ENCODE measurements at regions not wholly inside any gene's neighbourhood (a gene's known extent, or its start where the extent isn't known, plus 50 kb on each side); places are given as distances from the start of the nearest gene placed in this dataset.

GRCh38 chr3:7875925-7876324 is 625.7 kb upstream of the LMCD1 start:
- no peak overlapping the region for H3K4me3 ChIP-seq (ENCODE audit: insufficient read depth, low read depth, low read length)
- in situ Hi-C loops (cut with MboI; ENCODE audit: low sequenced_read_pairs) (no loop called here), dilution Hi-C loops (cut with HindIII; ENCODE audit: low sequenced_read_pairs, unreplicated experiment) (no loop called here), intact Hi-C loops (cut with micrococcal nuclease) (no loop called here)
- CTCF ChIA-PET = no interaction called here
- no peak overlapping the region for H3K14ac ChIP-seq (replicated peaks; ENCODE audit: low read depth, low read length)
- H3K9me1 ChIP-seq (ENCODE audit: insufficient read depth, low read length) = no peaks in the 10 kb centered on the region
- H3K4me1 ChIP-seq (ENCODE audit: control insufficient read depth, insufficient read depth, low read length) = no peaks in the 10 kb centered on the region
- TF ChIP-seq NFE2L2 (IDR thresholded peaks at IDR 0.05; ENCODE audit: low read depth, low read length) (no peak), RAD21 (IDR thresholded peaks at IDR 0.05; ENCODE audit: low read length) (no peak), MAZ (IDR thresholded peaks at IDR 0.05; ENCODE audit: borderline replicate concordance, low read depth, low read length) (no peak), RFX5 (IDR thresholded peaks at IDR 0.05; ENCODE audit: low read depth, low read length) (no peak), CHD1 (IDR thresholded peaks at IDR 0.05; ENCODE audit: low read depth, low read length) (no peak), MAFK (IDR thresholded peaks at IDR 0.05; ENCODE audit: low read depth, low read length) (no peak), SMC3 (IDR thresholded peaks at IDR 0.05; ENCODE audit: low read depth, low read length) (no peak), CTCF (conservative IDR thresholded peaks at IDR 0.05; ENCODE audit: low read depth, low read length) (no peak), ELK1 (IDR thresholded peaks at IDR 0.05; ENCODE audit: borderline replicate concordance, low read depth, low read length) (no peak), RCOR1 (IDR thresholded peaks at IDR 0.05; ENCODE audit: insufficient replicate concordance, low read length) (no peak), CEBPB (IDR thresholded peaks at IDR 0.05; ENCODE audit: low read depth, low read length) (no peak), MXI1 (IDR thresholded peaks at IDR 0.05; ENCODE audit: borderline replicate concordance, low read depth, low read length) (no peak), USF2 (IDR thresholded peaks at IDR 0.05; ENCODE audit: low read depth, low read length) (no peak), POLR2A (IDR thresholded peaks at IDR 0.05; ENCODE audit: low read depth, low read length) (no peak), FOS (IDR thresholded peaks at IDR 0.05; ENCODE audit: low read depth, low read length) (no peak), BHLHE40 (IDR thresholded peaks at IDR 0.05; ENCODE audit: low read depth, low read length) (no peak)
- no peak overlapping the region for H3K23ac ChIP-seq (ENCODE audit: low read depth, low read length)
- POLR2A ChIA-PET (ENCODE audit: unreplicated experiment) = no interaction called here
- no peak overlapping the region for H4K8ac ChIP-seq (ENCODE audit: low read depth in 2 of 2, low read length in 2 of 2)
- H2BK5ac ChIP-seq (ENCODE audit: low read depth, low read length, poor library complexity, severe bottlenecking) = no peak overlapping the region
- H4K91ac ChIP-seq (ENCODE audit: insufficient read depth, low read depth, low read length) = no peak overlapping the region
- no TSS peak for BruUV-seq (replicated peaks)
- H3K36me3 ChIP-seq (ENCODE audit: control insufficient read depth, insufficient read depth, low read length) = no peaks in the 10 kb centered on the region
- no peak overlapping the region for H3K18ac ChIP-seq (ENCODE audit: low read depth, low read length)
- H2AK9ac ChIP-seq (replicated peaks; ENCODE audit: low read depth, low read length, poor library complexity) = no peak overlapping the region
- H2BK120ac ChIP-seq (ENCODE audit: low read depth, low read length) = no peak overlapping the region
- H3K27ac ChIP-seq (ENCODE audit: insufficient read depth, low read length) = no peak overlapping the region
- peaks cover 9% of the 10 kb centered on the region for H3K9me3 ChIP-seq (ENCODE audit: control insufficient read depth, insufficient read depth, low read length)
- H2AK5ac ChIP-seq (ENCODE audit: low read depth, low read length) = no peak overlapping the region
- H3K27me3 ChIP-seq (ENCODE audit: control insufficient read depth, insufficient read depth, low read length) = no peaks in the 10 kb centered on the region
- H3K9ac ChIP-seq (ENCODE audit: low read depth, low read length) = no peak overlapping the region
- H3K4ac ChIP-seq (ENCODE audit: low read depth, low read length) = no peak overlapping the region
- H3K4me2 ChIP-seq (ENCODE audit: low read depth, low read length) = no peak overlapping the region
- DNase-seq = no peak
- H2BK20ac ChIP-seq (ENCODE audit: low read depth, low read length) = no peak overlapping the region
- no peaks in the 10 kb centered on the region for H3K79me1 ChIP-seq (ENCODE audit: low read depth in 1 of 2, low read length in 2 of 2)
- no peak overlapping the region for H2AFZ ChIP-seq (replicated peaks; ENCODE audit: low read length, poor library complexity)
- no peak overlapping the region for H2BK15ac ChIP-seq (ENCODE audit: low read depth, low read length)
- ATAC-seq (ENCODE audit: low read depth) = no peak
- no peaks in the 10 kb centered on the region for H4K20me1 ChIP-seq (ENCODE audit: insufficient read depth, low read length)
- H4K5ac ChIP-seq (ENCODE audit: low read depth, low read length) = no peak overlapping the region
- no peak overlapping the region for H3K56ac ChIP-seq (ENCODE audit: extremely low read depth, insufficient read depth, low read length)

Data from IMR-90 (cell line).